SJSA1 (cell line): ENCODE measurements at regions not wholly inside any gene's neighbourhood (a gene's known extent, or its start where the extent isn't known, plus 50 kb on each side); places are given as distances from the start of the nearest gene placed in this dataset.
"Not testable (repeated sequence)": the region's sequence is repeated elsewhere in the genome, so short reads cannot be mapped to it uniquely, and the experiment has no call there.

ENCODE experiments used
- DNase-seq, 2 experiments: peaks; one replicate each; pipeline ENCODE4 v3.0.0-alpha.2; 2015 to 2020; ENCODE audit warnings: low spot score in 2 of 2, low read depth in 1 of 2
- H3K27ac ChIP-seq: fragments of 250-450 bp; sonication (Bioruptor Pico); 2 replicates; pipeline ENCODE4 v1.5.1; 2020; ENCODE audit warnings: mild to moderate bottlenecking, moderate library complexity
- H3K27me3 ChIP-seq: fragments of 250-450 bp; sonication (Bioruptor Pico); replicated peaks from 2 replicates; pipeline ENCODE4 v1.5.1; 2020; ENCODE audit warnings: mild to moderate bottlenecking, moderate library complexity
- H3K36me3 ChIP-seq: fragments of 250-450 bp; sonication (Bioruptor Pico); 2 replicates; pipeline ENCODE4 v1.5.1; 2020; ENCODE audit warnings: mild to moderate bottlenecking
- H3K4me1 ChIP-seq: fragments of 250-450 bp; sonication (Bioruptor Pico); replicated peaks from 2 replicates; pipeline ENCODE4 v1.6.1; 2021; ENCODE audit warnings: mild to moderate bottlenecking
- H3K4me3 ChIP-seq: fragments of 250-450 bp; sonication (Bioruptor Pico); 2 replicates; pipeline ENCODE4 v1.5.1; 2020; ENCODE audit warnings: mild to moderate bottlenecking
- H3K9me3 ChIP-seq: fragments of 250-450 bp; sonication (Bioruptor Pico); replicated peaks from 2 replicates; pipeline ENCODE4 v1.5.1; 2020; ENCODE audit warnings: mild to moderate bottlenecking

- Histone ChIP-seq H3K36me3 (no peaks in the 10 kb centered on the region), H3K27ac (no peak overlapping the region), H3K4me3 (no peak overlapping the region), H3K27me3 (no peaks in the 10 kb centered on the region), H3K9me3 (no peaks in the 10 kb centered on the region), H3K4me1 (no peaks in the 10 kb centered on the region)
- DNase-seq: no peak
Measured at GRCh38 chr13:58495668-58496067, 864.1 kb downstream of the PCDH17 start.

DNA sequence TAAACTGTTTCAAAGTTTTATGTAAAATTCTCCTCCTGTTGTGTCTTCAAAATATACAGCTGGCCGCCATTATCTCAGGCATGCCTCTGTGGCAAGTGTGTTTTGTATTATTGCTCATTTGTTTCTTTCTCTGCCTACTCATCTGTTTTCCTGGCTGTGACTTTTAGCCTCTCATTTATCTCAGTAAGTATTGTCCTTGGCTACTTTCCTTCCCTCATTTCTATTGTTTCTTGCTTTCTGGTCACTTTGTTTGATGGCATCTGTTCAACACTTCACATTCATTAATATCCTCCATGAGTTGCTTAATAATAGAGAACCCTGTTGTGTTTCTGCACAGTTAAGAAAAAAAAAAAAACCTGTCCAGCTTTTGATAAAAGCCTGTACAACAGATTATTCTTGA lies 869.4 kb downstream of the PCDH17 start:
- no peak overlapping the region for H3K4me3 ChIP-seq
- DNase-seq: no peak
- H3K27me3 ChIP-seq: no peaks in the 10 kb centered on the region
- no peaks in the 10 kb centered on the region for H3K36me3 ChIP-seq
- no peak overlapping the region for H3K27ac ChIP-seq
- no peaks in the 10 kb centered on the region for H3K4me1 ChIP-seq
- H3K9me3 ChIP-seq: no peaks in the 10 kb centered on the region

DNA sequence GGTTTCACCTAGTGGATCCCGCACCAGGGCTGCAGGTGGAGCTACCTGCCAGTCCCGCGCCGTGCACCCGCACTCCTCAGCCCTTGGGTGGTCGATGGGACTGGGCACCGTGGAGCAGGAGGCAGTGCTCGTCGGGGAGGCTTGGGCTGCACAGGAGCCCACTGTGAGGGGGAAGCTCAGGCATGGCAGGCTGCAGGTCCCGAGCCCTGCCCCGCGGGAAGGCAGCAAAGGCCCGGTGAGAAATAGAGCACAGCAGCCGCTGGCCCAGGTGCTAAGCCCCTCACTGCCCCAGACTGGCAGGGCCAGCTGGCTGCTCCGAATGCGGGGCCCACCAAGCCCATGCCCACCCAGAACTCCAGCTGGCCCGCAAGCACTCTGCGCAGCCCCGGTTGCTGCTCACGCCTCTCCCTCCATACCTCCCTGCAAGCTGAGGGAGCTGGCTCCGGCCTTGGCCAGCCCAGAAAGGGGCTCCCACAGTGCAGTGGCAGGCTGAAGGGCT lies 872.7 kb downstream of the PCDH17 start:
- not testable (repeated sequence) for H3K27ac ChIP-seq, H3K4me1 ChIP-seq, H3K27me3 ChIP-seq, H3K9me3 ChIP-seq, H3K4me3 ChIP-seq, H3K36me3 ChIP-seq, DNase-seq

- DNase-seq, H3K36me3 ChIP-seq, H3K27ac ChIP-seq, H3K27me3 ChIP-seq, H3K9me3 ChIP-seq, H3K4me3 ChIP-seq, H3K4me1 ChIP-seq: not testable (repeated sequence)
Measured at GRCh38 chr13:58505262-58505920, 873.8 kb downstream of the PCDH17 start.

DNA sequence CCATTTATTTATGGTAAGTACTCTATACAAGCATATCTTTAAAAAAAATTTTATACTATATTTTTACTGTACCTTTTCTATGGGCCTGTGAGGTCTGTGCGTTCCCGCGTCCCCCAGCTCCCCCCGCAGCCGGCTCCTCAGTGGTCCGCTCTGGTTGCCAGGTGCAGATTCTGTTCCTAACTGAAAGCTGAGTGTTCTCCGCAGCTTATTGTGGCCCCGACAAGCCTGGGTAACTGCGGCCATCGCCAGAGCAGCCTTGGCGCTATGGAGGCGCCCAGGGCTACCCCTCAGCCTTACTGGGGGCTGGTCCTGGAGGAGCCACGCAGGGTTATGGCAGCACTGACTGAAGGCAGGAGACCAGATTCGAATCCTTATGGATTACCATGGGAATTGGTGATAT lies 896.8 kb downstream of the PCDH17 start:
- Histone ChIP-seq H3K9me3 (no peaks in the 10 kb centered on the region), H3K27me3 (no peaks in the 10 kb centered on the region), H3K4me1 (no peaks in the 10 kb centered on the region), H3K27ac (no peak overlapping the region), H3K4me3 (no peak overlapping the region), H3K36me3 (no peaks in the 10 kb centered on the region)
- DNase-seq: no peak

GRCh38 chr13:58531614-58532013 lies 900.1 kb downstream of the PCDH17 start:
- Histone ChIP-seq H3K4me3 (no peak overlapping the region), H3K27ac (no peak overlapping the region), H3K36me3 (no peaks in the 10 kb centered on the region), H3K27me3 (no peaks in the 10 kb centered on the region), H3K9me3 (no peaks in the 10 kb centered on the region), H3K4me1 (no peaks in the 10 kb centered on the region)
- DNase-seq: no peak

DNA sequence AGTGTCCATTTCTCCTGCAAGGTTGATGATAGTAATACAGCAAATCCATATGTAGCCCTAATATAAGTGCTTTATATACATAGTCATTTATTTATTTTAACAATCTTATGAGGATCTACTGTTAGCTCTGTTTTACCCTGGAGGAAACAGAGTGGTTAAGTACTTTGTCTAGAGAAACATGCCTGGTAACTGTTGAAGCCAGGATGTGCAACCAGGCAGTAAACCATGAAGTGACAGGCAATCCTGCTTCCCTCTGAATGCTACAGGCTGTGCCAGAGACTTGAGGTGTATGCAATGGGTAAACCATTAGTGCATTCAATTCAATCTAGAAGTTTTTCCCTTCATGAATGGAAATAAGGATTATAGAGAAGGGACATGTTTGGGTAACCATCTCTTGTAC lies 911.0 kb downstream of the PCDH17 start:
- no peaks in the 10 kb centered on the region for H3K27me3 ChIP-seq
- H3K9me3 ChIP-seq: no peaks in the 10 kb centered on the region
- no peak overlapping the region for H3K27ac ChIP-seq
- H3K4me1 ChIP-seq: no peaks in the 10 kb centered on the region
- DNase-seq: no peak
- H3K36me3 ChIP-seq: no peaks in the 10 kb centered on the region
- H3K4me3 ChIP-seq: no peak overlapping the region

DNA sequence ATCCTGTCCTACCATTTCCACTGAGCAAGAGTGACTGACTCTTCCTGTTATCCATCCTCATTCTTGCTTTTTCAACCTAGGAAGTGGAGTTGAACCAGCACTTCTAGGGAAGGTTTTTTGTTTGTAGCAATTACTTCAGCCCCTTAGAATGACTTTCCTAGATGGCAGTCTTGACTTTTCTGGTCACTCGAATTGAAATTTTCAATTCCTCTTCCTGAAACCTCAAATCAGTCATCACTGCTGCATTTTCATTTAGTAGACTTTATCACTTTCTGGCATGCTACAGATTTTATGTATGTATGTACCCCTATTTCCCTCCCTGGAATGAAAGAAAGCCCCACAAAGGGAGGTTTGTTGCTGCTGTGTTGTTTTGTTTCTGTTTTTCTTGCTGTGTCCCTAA lies 915.9 kb downstream of the PCDH17 start:
- Histone ChIP-seq H3K4me1 (no peaks in the 10 kb centered on the region), H3K9me3 (no peaks in the 10 kb centered on the region), H3K27me3 (no peaks in the 10 kb centered on the region)

DNA sequence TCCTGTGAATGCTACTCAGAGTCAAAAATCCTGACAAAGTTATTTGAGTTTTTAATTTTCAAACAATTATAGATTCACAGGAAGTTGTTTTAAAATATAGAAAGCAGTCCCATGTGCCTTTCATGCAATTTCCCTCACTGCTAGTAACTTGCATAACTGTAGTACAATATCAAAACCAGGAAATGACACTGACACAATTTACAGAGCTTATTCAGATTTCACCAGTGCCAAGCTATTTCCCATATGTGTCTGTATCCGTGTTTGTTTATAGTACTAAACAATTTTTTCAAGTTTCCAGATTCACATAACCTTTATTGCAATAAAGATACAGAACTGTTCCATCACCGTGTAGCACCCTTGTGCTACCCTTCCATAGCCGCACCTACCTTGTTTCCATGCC lies 934.6 kb downstream of the PCDH17 start:
- DNase-seq: no peak
- H3K36me3 ChIP-seq: no peaks in the 10 kb centered on the region
- no peaks in the 10 kb centered on the region for H3K4me1 ChIP-seq
- no peak overlapping the region for H3K4me3 ChIP-seq
- H3K27ac ChIP-seq: no peak overlapping the region
- no peaks in the 10 kb centered on the region for H3K9me3 ChIP-seq
- no peaks in the 10 kb centered on the region for H3K27me3 ChIP-seq

More for the DNA sequence above, 915.9 kb downstream of the PCDH17 start:
- H3K4me3 ChIP-seq: no peak overlapping the region
- no peaks in the 10 kb centered on the region for H3K36me3 ChIP-seq
- DNase-seq: no peak
- no peak overlapping the region for H3K27ac ChIP-seq

GRCh38 chr13:58573743-58574142 lies 942.2 kb downstream of the PCDH17 start:
- no peak overlapping the region for H3K27ac ChIP-seq
- no peak for DNase-seq
- no peaks in the 10 kb centered on the region for H3K27me3 ChIP-seq

DNA sequence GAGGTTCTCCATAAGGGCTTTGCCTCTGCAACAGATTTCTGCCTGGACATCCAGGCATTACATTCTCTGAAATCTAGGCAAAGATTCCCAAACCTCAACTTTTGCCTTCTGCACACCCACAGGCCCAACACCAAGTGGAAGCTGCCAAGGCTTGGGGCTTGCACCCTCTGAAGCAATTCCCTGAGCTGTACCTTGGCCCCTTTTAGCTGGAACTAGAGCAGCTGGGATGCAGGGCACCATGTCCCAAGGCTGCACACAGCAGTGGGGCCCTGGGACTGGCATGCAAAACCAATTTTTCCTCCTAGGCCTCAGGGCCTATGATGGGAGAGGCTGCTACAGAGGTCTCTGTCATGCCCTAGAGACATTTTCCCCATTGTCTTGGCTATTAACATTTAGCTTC lies 943.2 kb downstream of the PCDH17 start:
- H3K27ac ChIP-seq: no peak overlapping the region
- no peaks in the 10 kb centered on the region for H3K9me3 ChIP-seq
- no peak overlapping the region for H3K4me3 ChIP-seq
- H3K4me1 ChIP-seq: no peaks in the 10 kb centered on the region
- H3K27me3 ChIP-seq: no peaks in the 10 kb centered on the region
- no peaks in the 10 kb centered on the region for H3K36me3 ChIP-seq
- no peak for DNase-seq

More at GRCh38 chr13:58573743-58574142, 942.2 kb downstream of the PCDH17 start:
- no peak overlapping the region for H3K4me3 ChIP-seq
- H3K4me1 ChIP-seq: no peaks in the 10 kb centered on the region
- no peaks in the 10 kb centered on the region for H3K9me3 ChIP-seq
- no peaks in the 10 kb centered on the region for H3K36me3 ChIP-seq

DNA sequence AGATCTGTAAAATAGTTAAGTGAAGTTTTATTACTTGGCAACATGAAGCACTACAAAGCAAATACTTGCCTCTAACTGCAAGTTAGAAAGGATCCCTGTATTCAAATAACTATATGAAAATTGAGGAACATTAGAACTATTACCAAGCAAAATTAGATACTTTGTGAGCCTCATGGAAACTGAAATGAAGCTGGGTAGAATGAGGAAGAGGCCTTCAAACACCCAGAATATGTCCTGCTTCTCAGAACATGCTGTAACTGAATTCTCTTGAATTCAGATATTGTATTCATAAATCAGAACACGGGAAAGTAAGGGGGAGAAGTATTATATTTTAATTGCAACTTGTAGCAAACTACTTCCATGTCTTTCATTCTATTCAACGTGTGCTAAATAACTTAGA lies 947.9 kb downstream of the PCDH17 start:
- Histone ChIP-seq H3K4me3 (no peak overlapping the region), H3K27me3 (no peaks in the 10 kb centered on the region)
- DNase-seq: no peak

GRCh38 chr13:58583966-58584365 lies 952.4 kb downstream of the PCDH17 start:
- H3K9me3 ChIP-seq: no peaks in the 10 kb centered on the region
- H3K27me3 ChIP-seq: no peaks in the 10 kb centered on the region
- no peak for DNase-seq
- H3K4me3 ChIP-seq: no peak overlapping the region
- H3K36me3 ChIP-seq: no peaks in the 10 kb centered on the region
- no peak overlapping the region for H3K27ac ChIP-seq
- H3K4me1 ChIP-seq: no peaks in the 10 kb centered on the region

More for the DNA sequence above, 947.9 kb downstream of the PCDH17 start:
- Histone ChIP-seq H3K4me1 (no peaks in the 10 kb centered on the region), H3K9me3 (no peaks in the 10 kb centered on the region), H3K27ac (no peak overlapping the region), H3K36me3 (no peaks in the 10 kb centered on the region)

- DNase-seq: no peak
- no peak overlapping the region for H3K27ac ChIP-seq
- H3K9me3 ChIP-seq: no peaks in the 10 kb centered on the region
- H3K36me3 ChIP-seq: no peaks in the 10 kb centered on the region
- no peak overlapping the region for H3K4me3 ChIP-seq
- H3K27me3 ChIP-seq: no peaks in the 10 kb centered on the region
- no peaks in the 10 kb centered on the region for H3K4me1 ChIP-seq
Measured at GRCh38 chr13:58584610-58585009, 953.1 kb downstream of the PCDH17 start.

- no peaks in the 10 kb centered on the region for H3K27me3 ChIP-seq
- H3K9me3 ChIP-seq: no peaks in the 10 kb centered on the region
- no peak overlapping the region for H3K27ac ChIP-seq
- H3K4me3 ChIP-seq: no peak overlapping the region
- H3K4me1 ChIP-seq: no peaks in the 10 kb centered on the region
- DNase-seq: no peak
- no peaks in the 10 kb centered on the region for H3K36me3 ChIP-seq
Measured at GRCh38 chr13:58587183-58587582, 955.6 kb downstream of the PCDH17 start.
